Gastroesophageal sphincter (tissue), 4 donors: ENCODE measurements at regions not wholly inside any gene's neighbourhood (a gene's known extent, or its start where the extent isn't known, plus 50 kb on each side); places are given as distances from the start of the nearest gene placed in this dataset.

Source experiments
- ATAC-seq: fragments of 150-250 bp; one replicate; pipeline ENCODE4 v1.9.1; 2016; ENCODE audit warnings: mild to moderate bottlenecking, moderate library complexity
- H3K27ac ChIP-seq, 4 donors: fragments of 200-600 bp; sonication (generic) in 3 of 4; 1 replicate in 3 of 4; 2 replicates in 1 of 4; pipeline ENCODE4 v1.5.1; 2016 to 2019
- H3K27me3 ChIP-seq: fragments of 200-600 bp; sonication (generic); one replicate; pipeline ENCODE4 v1.5.1; 2019
- H3K36me3 ChIP-seq, 2 donors: fragments of 200-600 bp; sonication (generic); one replicate each; pipeline ENCODE4 v1.5.1; 2019; ENCODE audit warnings: control low read depth in 1 of 2
- H3K4me1 ChIP-seq, 3 donors: fragments of 200-600 bp; sonication (generic); 1 replicate in 2 of 3; 2 replicates in 1 of 3; pipeline ENCODE4 v1.5.1; 2016 to 2019; ENCODE audit warnings: control low read depth in 2 of 3
- H3K4me3 ChIP-seq, 2 donors: fragments of 200-600 bp; sonication (generic); one replicate each; pipeline ENCODE4 v1.5.1; 2019; ENCODE audit warnings: mild to moderate bottlenecking in 1 of 2, moderate library complexity in 1 of 2
- H3K9me3 ChIP-seq, 3 donors: fragments of 200-600 bp; sonication (generic); one replicate each; pipeline ENCODE4 v1.5.1; 2017 to 2019; ENCODE audit warnings: control low read depth in 2 of 3
- EP300 ChIP-seq: sonication (generic); formaldehyde crosslinking; IDR thresholded peaks from one replicate; pipeline ENCODE4 v1.6.1; 2017; ENCODE audit warnings: antibody characterized with exemption, mild to moderate bottlenecking
- POLR2A ChIP-seq, 2 donors: fragments of 450-650 bp; IDR thresholded peaks; one replicate each; pipeline ENCODE4 v1.6.1; 2017; ENCODE audit warnings: antibody characterized with exemption in 2 of 2, mild to moderate bottlenecking in 2 of 2, moderate library complexity in 1 of 2
- POLR2AphosphoS5 ChIP-seq: sonication (generic); formaldehyde crosslinking; IDR thresholded peaks from one replicate; pipeline ENCODE4 v1.6.1; 2017; ENCODE audit warnings: antibody characterized with exemption
- WGBS, 2 donors: methylation state at CpG; one replicate each; pipeline ENCODE4 v1.1.5; 2018; ENCODE audit warnings: low coverage in 1 of 2; 5-methylcytosine and 5-hydroxymethylcytosine counted together
- TF ChIP-seq, protein P1 (sequence below), 4 experiments: fragments of 200-600 bp in 2 of 4; fragments of 450-650 bp in 2 of 4; sonication (generic) in 1 of 4; IDR thresholded peaks; one replicate each; pipeline ENCODE4 v1.5.1; 2017 to 2019; ENCODE audit warnings: antibody characterized with exemption in 4 of 4, mild to moderate bottlenecking in 2 of 4, moderate library complexity in 2 of 4

GRCh38 chr7:26477381-26477990, 185.8 kb downstream of the SNX10 start:
- 64 to 76% methylated on average over 4 of the region's 4 CpGs for WGBS, 2 donors

DNA sequence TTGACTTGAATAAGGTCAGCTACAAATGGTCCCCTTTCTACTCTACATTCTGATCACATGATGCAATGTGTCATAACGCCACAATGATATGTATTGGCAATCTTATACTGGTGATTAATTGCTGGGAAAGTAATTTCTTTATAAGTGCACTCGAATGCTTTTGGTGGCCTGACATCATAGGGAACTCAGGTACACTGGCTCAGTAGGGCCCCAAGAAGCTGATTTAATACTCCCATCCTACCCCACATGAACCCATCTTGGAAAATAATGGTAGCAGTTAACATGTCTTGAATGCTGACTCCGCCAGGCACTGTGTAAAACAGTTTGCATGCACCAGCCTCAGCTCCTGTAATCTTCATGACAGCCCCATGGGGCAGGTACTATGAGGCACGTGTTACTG, 186.9 kb downstream of the SNX10 start:
- Histone ChIP-seq H3K27ac (no peak overlapping the region), H3K27me3 (no peaks in the 10 kb centered on the region), H3K4me3 (no peak overlapping the region), H3K36me3 (no peaks in the 10 kb centered on the region), H3K9me3 (no peaks in the 10 kb centered on the region), H3K4me1 (no peaks in the 10 kb centered on the region)
- WGBS, 2 donors = 93 to 94% methylated on average over 2 to 4 of the region's 4 CpGs
- TF ChIP-seq POLR2AphosphoS5 = no peak
- no peak for TF ChIP-seq POLR2A (IDR thresholded peaks at IDR 0.05)
- no peak for TF ChIP-seq EP300
- TF ChIP-seq, protein P1, sequence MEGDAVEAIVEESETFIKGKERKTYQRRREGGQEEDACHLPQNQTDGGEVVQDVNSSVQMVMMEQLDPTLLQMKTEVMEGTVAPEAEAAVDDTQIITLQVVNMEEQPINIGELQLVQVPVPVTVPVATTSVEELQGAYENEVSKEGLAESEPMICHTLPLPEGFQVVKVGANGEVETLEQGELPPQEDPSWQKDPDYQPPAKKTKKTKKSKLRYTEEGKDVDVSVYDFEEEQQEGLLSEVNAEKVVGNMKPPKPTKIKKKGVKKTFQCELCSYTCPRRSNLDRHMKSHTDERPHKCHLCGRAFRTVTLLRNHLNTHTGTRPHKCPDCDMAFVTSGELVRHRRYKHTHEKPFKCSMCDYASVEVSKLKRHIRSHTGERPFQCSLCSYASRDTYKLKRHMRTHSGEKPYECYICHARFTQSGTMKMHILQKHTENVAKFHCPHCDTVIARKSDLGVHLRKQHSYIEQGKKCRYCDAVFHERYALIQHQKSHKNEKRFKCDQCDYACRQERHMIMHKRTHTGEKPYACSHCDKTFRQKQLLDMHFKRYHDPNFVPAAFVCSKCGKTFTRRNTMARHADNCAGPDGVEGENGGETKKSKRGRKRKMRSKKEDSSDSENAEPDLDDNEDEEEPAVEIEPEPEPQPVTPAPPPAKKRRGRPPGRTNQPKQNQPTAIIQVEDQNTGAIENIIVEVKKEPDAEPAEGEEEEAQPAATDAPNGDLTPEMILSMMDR (IDR thresholded peaks at IDR 0.05) = no peak
- ATAC-seq = no peak

More at GRCh38 chr7:26477381-26477990, 185.8 kb downstream of the SNX10 start:
- TF ChIP-seq, protein P1 (IDR thresholded peaks at IDR 0.05) = no peak
- TF ChIP-seq EP300 = no peak
- TF ChIP-seq POLR2A (IDR thresholded peaks at IDR 0.05) = no peak
- TF ChIP-seq POLR2AphosphoS5 = no peak
- Histone ChIP-seq H3K9me3 (no peaks in the 10 kb centered on the region), H3K4me1 (no peaks in the 10 kb centered on the region), H3K36me3 (no peaks in the 10 kb centered on the region), H3K27me3 (no peaks in the 10 kb centered on the region), H3K4me3 (no peak overlapping the region), H3K27ac (no peak overlapping the region)
- ATAC-seq = no peak

DNA sequence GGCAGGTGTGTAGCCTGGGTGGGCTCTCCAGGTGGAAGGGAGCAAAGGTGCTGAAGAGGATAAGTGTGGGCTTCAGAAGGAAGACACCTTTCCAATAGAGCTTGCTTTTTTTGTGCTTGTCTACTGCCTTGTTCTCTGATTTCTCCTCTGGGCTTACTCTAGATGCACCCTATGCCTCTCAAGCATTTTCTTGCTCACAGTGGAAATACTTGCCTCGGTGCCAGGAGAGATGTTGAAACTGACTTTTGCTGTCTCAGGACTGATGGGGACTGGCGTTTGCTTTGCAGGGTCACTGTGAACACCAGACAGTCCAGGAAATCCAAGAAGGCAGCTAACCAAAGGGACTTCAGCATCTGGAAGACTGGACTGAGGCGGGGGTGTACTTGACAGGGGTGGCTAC, 187.9 kb downstream of the SNX10 start:
- H3K36me3 ChIP-seq = no peaks in the 10 kb centered on the region
- H3K27me3 ChIP-seq = no peaks in the 10 kb centered on the region
- TF ChIP-seq POLR2AphosphoS5 = no peak
- no peak for TF ChIP-seq POLR2A (IDR thresholded peaks at IDR 0.05)
- no peak for TF ChIP-seq EP300
- TF ChIP-seq, protein P1 (IDR thresholded peaks at IDR 0.05) = no peak
- H3K4me3 ChIP-seq = no peak overlapping the region
- H3K9me3 ChIP-seq = no peaks in the 10 kb centered on the region
- H3K4me1 ChIP-seq = no peaks in the 10 kb centered on the region
- 86% methylated on average over 2 of the region's 3 CpGs; no CpG with 5 or more reads in 1 of the 2 donors for WGBS, 2 donors
- no peak overlapping the region for H3K27ac ChIP-seq
- no peak for ATAC-seq

- Histone ChIP-seq H3K4me3 (no peak overlapping the region), H3K36me3 (no peaks in the 10 kb centered on the region), H3K4me1 (no peaks in the 10 kb centered on the region), H3K9me3 (no peaks in the 10 kb centered on the region), H3K27ac (no peak overlapping the region), H3K27me3 (no peaks in the 10 kb centered on the region)
- WGBS, 2 donors = 82 to 84% methylated on average over 6 to 9 of the region's 9 CpGs
- TF ChIP-seq EP300 = no peak
- TF ChIP-seq POLR2AphosphoS5 = no peak
- TF ChIP-seq, protein P1 (IDR thresholded peaks at IDR 0.05) = no peak
- TF ChIP-seq POLR2A (IDR thresholded peaks at IDR 0.05) = no peak
- no peak for ATAC-seq
These were observed 188.5 kb downstream of the SNX10 start for GRCh38 chr7:26480156-26480555.

DNA sequence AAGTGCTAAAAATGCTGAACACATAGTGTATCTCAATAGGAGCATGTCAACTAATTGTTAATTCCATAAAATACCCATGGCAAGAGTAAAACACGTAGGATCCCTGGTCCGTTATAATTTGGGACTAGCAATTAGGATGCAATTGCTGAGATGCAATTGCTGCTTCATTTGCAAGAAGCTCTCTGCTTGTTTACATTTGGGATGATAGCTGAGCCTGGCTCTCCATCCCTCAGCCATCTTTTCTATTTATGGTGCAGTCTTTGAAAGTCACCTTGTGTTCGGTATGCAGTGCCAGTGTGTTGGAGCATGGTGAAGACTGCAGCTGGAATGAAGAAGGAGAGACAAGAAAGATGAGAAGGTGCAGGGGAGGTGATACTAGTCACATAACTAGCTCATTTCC, 191.3 kb downstream of the SNX10 start:
- TF ChIP-seq EP300 = no peak
- TF ChIP-seq POLR2A (IDR thresholded peaks at IDR 0.05) = no peak
- TF ChIP-seq POLR2AphosphoS5 = no peak
- TF ChIP-seq, protein P1 (IDR thresholded peaks at IDR 0.05) = no peak
- WGBS, 2 donors = 67 to 70% methylated on average over 3 of the region's 3 CpGs
- H3K27me3 ChIP-seq = peaks cover 4% of the 10 kb centered on the region
- H3K36me3 ChIP-seq = no peaks in the 10 kb centered on the region
- H3K4me1 ChIP-seq = no peaks in the 10 kb centered on the region
- no peak overlapping the region for H3K27ac ChIP-seq
- H3K9me3 ChIP-seq = no peaks in the 10 kb centered on the region
- no peak overlapping the region for H3K4me3 ChIP-seq
- ATAC-seq = no peak
